Esophagus (tissue), 2 donors: ENCODE measurements at regions not wholly inside any gene's neighbourhood (a gene's known extent, or its start where the extent isn't known, plus 50 kb on each side); places are given as distances from the start of the nearest gene placed in this dataset.

Experiments used
- H3K27ac ChIP-seq, 2 donors: one replicate each; pipeline ENCODE4 v1.5.1; 2013; ENCODE audit warnings: low read depth in 2 of 2, mild to moderate bottlenecking in 2 of 2, inconsistent platforms in 1 of 2, low read length in 1 of 2, moderate library complexity in 1 of 2
- H3K27me3 ChIP-seq, 2 donors: one replicate each; pipeline ENCODE4 v1.6.1; 2013; ENCODE audit warnings: low read length in 2 of 2, control low read depth in 1 of 2, mild to moderate bottlenecking in 1 of 2; ENCODE audit not compliant: insufficient read depth in 2 of 2, control insufficient read depth in 1 of 2
- H3K36me3 ChIP-seq, 2 donors: one replicate each; pipeline ENCODE4 v1.6.1; 2013; ENCODE audit warnings: low read length in 1 of 2; ENCODE audit not compliant: control insufficient read depth in 2 of 2, insufficient read depth in 2 of 2
- H3K4me1 ChIP-seq, 2 donors: one replicate each; pipeline ENCODE4 v1.6.1; 2013; ENCODE audit warnings: low read length in 1 of 2; ENCODE audit not compliant: control insufficient read depth in 2 of 2, insufficient read depth in 2 of 2
- H3K4me3 ChIP-seq, 2 donors: one replicate each; pipeline ENCODE4 v1.5.1; 2013; ENCODE audit warnings: low read length in 2 of 2, mild to moderate bottlenecking in 2 of 2, low read depth in 1 of 2, moderate library complexity in 1 of 2
- H3K9me3 ChIP-seq, 2 donors: one replicate each; pipeline ENCODE4 v1.6.1; 2013; ENCODE audit warnings: mild to moderate bottlenecking in 2 of 2, low read depth in 1 of 2, low read length in 1 of 2, moderate library complexity in 1 of 2; ENCODE audit not compliant: control insufficient read depth in 2 of 2, insufficient read depth in 1 of 2
- WGBS, 2 donors: extraction: QIAGEN DNeasy Blood & Tissue Kit; methylation state at CpG; one replicate each; pipeline ENCODE4 v1.1.7; 2013; 5-methylcytosine and 5-hydroxymethylcytosine counted together
- donor health status: healthy with polysubstance abuse.
- donor health status: Bipolar disorder and iron deficiency.

- no peaks in the 10 kb centered on the region for H3K27me3 ChIP-seq
- H3K27ac ChIP-seq = no peak overlapping the region
- H3K4me1 ChIP-seq = no peaks in the 10 kb centered on the region
- H3K36me3 ChIP-seq = no peaks in the 10 kb centered on the region
- no peaks in the 10 kb centered on the region for H3K9me3 ChIP-seq
- no peak overlapping the region for H3K4me3 ChIP-seq
- 45 to 47% methylated on average over 3 of the region's 3 CpGs for whole genome bisulfite sequencing, 2 donors
Measured at GRCh38 chr3:72698154-72698917, 149.9 kb downstream of the SHQ1 start.

GRCh38 chr3:72697717-72698116 is 150.5 kb downstream of the SHQ1 start:
- no peaks in the 10 kb centered on the region for H3K9me3 ChIP-seq
- 85 to 90% methylated on average over 2 of the region's 2 CpGs for WGBS, 2 donors

DNA sequence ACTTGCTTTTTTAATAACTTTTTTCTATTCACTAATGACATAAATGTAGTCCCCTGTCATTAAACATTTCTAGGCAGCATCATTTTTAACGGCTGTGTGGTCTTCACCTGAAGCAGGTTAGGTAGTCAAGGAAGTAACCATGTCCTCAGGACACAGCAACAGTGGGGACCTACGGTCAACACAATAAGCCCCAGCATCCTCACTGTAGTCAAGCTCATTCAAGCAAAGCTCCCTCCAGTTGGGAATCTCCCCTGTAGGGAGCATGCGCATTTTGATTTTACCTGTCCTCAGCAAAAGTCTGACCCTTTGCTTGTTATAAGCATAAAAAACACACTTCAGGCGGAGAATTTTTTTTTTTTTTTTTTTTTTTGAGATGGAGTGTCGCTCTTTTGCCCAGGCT is 151.4 kb downstream of the SHQ1 start:
- Histone ChIP-seq H3K4me1 (no peaks in the 10 kb centered on the region), H3K4me3 (no peak overlapping the region), H3K36me3 (no peaks in the 10 kb centered on the region), H3K27ac (no peak overlapping the region), H3K9me3 (no peaks in the 10 kb centered on the region), H3K27me3 (no peaks in the 10 kb centered on the region)
- WGBS, 2 donors = 88 to 89% methylated on average over 5 of the region's 5 CpGs

More at GRCh38 chr3:72697717-72698116, 150.5 kb downstream of the SHQ1 start:
- Histone ChIP-seq H3K27me3 (no peaks in the 10 kb centered on the region), H3K4me3 (no peak overlapping the region), H3K36me3 (no peaks in the 10 kb centered on the region), H3K27ac (no peak overlapping the region), H3K4me1 (no peaks in the 10 kb centered on the region)

DNA sequence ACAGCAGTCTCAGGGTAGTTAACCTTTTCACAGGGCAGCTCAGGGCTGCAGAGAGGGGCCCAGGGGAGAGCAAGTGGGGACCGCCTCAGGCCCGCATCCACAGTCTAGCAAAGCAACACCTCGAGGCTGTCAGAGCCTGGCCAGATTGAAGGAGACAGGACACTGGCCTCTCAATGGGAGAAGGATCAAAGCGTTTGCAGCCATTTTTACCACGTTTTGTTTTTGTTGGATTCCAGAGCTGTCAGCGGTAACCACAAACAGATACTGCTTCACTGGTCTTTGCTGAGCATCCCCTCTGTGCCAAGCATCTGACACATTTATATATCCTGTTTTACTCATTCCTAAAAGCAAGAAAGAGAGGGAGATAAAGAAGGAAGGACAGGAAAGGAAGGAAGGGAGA is 153.8 kb downstream of the SHQ1 start:
- Histone ChIP-seq H3K27me3 (no peaks in the 10 kb centered on the region), H3K9me3 (no peaks in the 10 kb centered on the region), H3K27ac (no peak overlapping the region), H3K4me1 (no peaks in the 10 kb centered on the region), H3K4me3 (no peak overlapping the region), H3K36me3 (no peaks in the 10 kb centered on the region)
- 65 to 74% methylated on average over 6 of the region's 6 CpGs for WGBS, 2 donors

- Histone ChIP-seq H3K4me1 (no peaks in the 10 kb centered on the region), H3K27me3 (no peaks in the 10 kb centered on the region), H3K4me3 (no peak overlapping the region), H3K9me3 (no peaks in the 10 kb centered on the region), H3K27ac (no peak overlapping the region), H3K36me3 (no peaks in the 10 kb centered on the region)
- WGBS, 2 donors = 69 to 70% methylated on average over 9 of the region's 9 CpGs
Measured at GRCh38 chr3:72692990-72693389, 155.3 kb downstream of the SHQ1 start.

- Histone ChIP-seq H3K4me3 (no peak overlapping the region), H3K9me3 (no peaks in the 10 kb centered on the region), H3K27me3 (no peaks in the 10 kb centered on the region), H3K27ac (no peak overlapping the region), H3K36me3 (no peaks in the 10 kb centered on the region), H3K4me1 (no peaks in the 10 kb centered on the region)
- 88 to 90% methylated on average over 5 of the region's 5 CpGs for WGBS, 2 donors
Measured at GRCh38 chr3:72690629-72691028, 157.6 kb downstream of the SHQ1 start.

GRCh38 chr3:72682936-72683452 is 165.3 kb downstream of the SHQ1 start:
- H3K27ac ChIP-seq = no peak overlapping the region
- H3K4me3 ChIP-seq = no peak overlapping the region
- H3K4me1 ChIP-seq = no peaks in the 10 kb centered on the region
- no peaks in the 10 kb centered on the region for H3K9me3 ChIP-seq
- no peaks in the 10 kb centered on the region for H3K27me3 ChIP-seq
- no peaks in the 10 kb centered on the region for H3K36me3 ChIP-seq
- 51 to 81% methylated on average over 2 of the region's 2 CpGs for WGBS, 2 donors

GRCh38 chr3:72681598-72681997 is 166.6 kb downstream of the SHQ1 start:
- 71 to 75% methylated on average over 6 of the region's 6 CpGs for WGBS, 2 donors

GRCh38 chr3:72680766-72681165 is 167.5 kb downstream of the SHQ1 start:
- no peaks in the 10 kb centered on the region for H3K4me1 ChIP-seq
- WGBS, 2 donors = 79 to 81% methylated on average over 4 of the region's 4 CpGs
- no peak overlapping the region for H3K27ac ChIP-seq
- no peaks in the 10 kb centered on the region for H3K9me3 ChIP-seq
- H3K27me3 ChIP-seq = no peaks in the 10 kb centered on the region
- no peak overlapping the region for H3K4me3 ChIP-seq
- H3K36me3 ChIP-seq = no peaks in the 10 kb centered on the region

More at GRCh38 chr3:72681598-72681997, 166.6 kb downstream of the SHQ1 start:
- Histone ChIP-seq H3K4me3 (no peak overlapping the region), H3K27me3 (no peaks in the 10 kb centered on the region), H3K4me1 (no peaks in the 10 kb centered on the region), H3K27ac (no peak overlapping the region), H3K36me3 (no peaks in the 10 kb centered on the region), H3K9me3 (no peaks in the 10 kb centered on the region)
